HCT116 (cell line): ENCODE measurements at regions not wholly inside any gene's neighbourhood (a gene's known extent, or its start where the extent isn't known, plus 50 kb on each side); places are given as distances from the start of the nearest gene placed in this dataset.

Experiments used
- ATAC-seq: fragments of 200-7000 bp; cut with Tn5 transposase; 2 replicates; pipeline ENCODE4 v1.9.1; 2020; ENCODE audit warnings: mild to moderate bottlenecking, moderate library complexity
- BruUV-seq: library from RNA; stranded (reverse); fragments of 400-500 nt; replicated peaks from 2 replicates; lab custom pipeline; 2021; lab: Mats Ljungman, UMichigan
- CTCF ChIA-PET: fragments of 300-600 bp; sonication (Branson Sonifier 250); formaldehyde crosslinking; loops from one replicate; lab custom pipeline; 2021; ENCODE audit warnings: antibody characterized with exemption; lab: Charles Lee
- POLR2A ChIA-PET: fragments of 300-600, 350-600 bp; sonication (Branson Sonifier 250); formaldehyde crosslinking; loops from one replicate; lab custom pipeline; 2021; ENCODE audit warnings: antibody characterized with exemption; lab: Charles Lee
- RAD21 ChIA-PET, 2 experiments: fragments of 300-600 bp; sonication (Branson Sonifier 250); formaldehyde crosslinking; loops; one replicate each; lab custom pipeline; 2023; ENCODE audit warnings: low total read pairs in 2 of 2; ENCODE audit not compliant: uncharacterized antibody in 2 of 2, unreplicated experiment in 2 of 2, low non-redundant PET in 1 of 2; lab: Charles Lee
- DNase-seq: peaks from one replicate; pipeline ENCODE4 v3.0.0-alpha.2; 2010; ENCODE audit warnings: low read depth, low spot score
- H2AFZ ChIP-seq: fragments of 200-600 bp; shearing (Covaris generic), sonication (generic); 2 replicates; pipeline ENCODE4 v1.6.1; 2017; ENCODE audit warnings: low read depth, mixed run types, mixed read lengths, antibody characterized with exemption, low read length; ENCODE audit not compliant: poor library complexity, severe bottlenecking
- H3K27ac ChIP-seq: 2 replicates; pipeline ENCODE4 v1.5.1; 2012; ENCODE audit warnings: low read depth, low read length
- H3K27me3 ChIP-seq: fragments of 200-600 bp; sonication (generic); 2 replicates; pipeline ENCODE4 v1.6.1; 2016; ENCODE audit warnings: mixed run types, low read length, mixed read lengths; ENCODE audit not compliant: insufficient read depth
- H3K36me3 ChIP-seq, 2 experiments: fragments of 200-500 bp in 1 of 2; fragments of 200-600 bp in 1 of 2; sonication (Bioruptor generic) in 1 of 2; sonication (generic) in 1 of 2; 2 replicates each; pipeline versions ENCODE4 v1.5.1 to v1.6.1; 2014 to 2016; ENCODE audit warnings: low read length in 2 of 2, inconsistent platforms in 1 of 2, mixed read lengths in 1 of 2, mixed run types in 1 of 2; ENCODE audit not compliant: insufficient read depth in 2 of 2, control insufficient read depth in 1 of 2
- H3K4me1 ChIP-seq, 2 experiments: fragments of 200-600 bp in 1 of 2; sonication (generic) in 1 of 2; 2 replicates each; pipeline versions ENCODE4 v1.5.1 to v1.6.1; 2012 to 2017; ENCODE audit warnings: low read length in 2 of 2, inconsistent platforms in 1 of 2, mild to moderate bottlenecking in 1 of 2, mixed read lengths in 1 of 2, mixed run types in 1 of 2, moderate library complexity in 1 of 2; ENCODE audit not compliant: insufficient read depth in 2 of 2, control insufficient read depth in 1 of 2
- H3K4me2 ChIP-seq: fragments of 200-600 bp; sonication (generic); 2 replicates; pipeline ENCODE4 v1.6.1; 2017; ENCODE audit warnings: mixed run types, low read length, mixed read lengths
- H3K4me3 ChIP-seq, 2 experiments: fragments of 200-600 bp in 1 of 2; sonication (generic) in 1 of 2; replicated peaks in 1 of 2; 2 replicates each; pipeline ENCODE4 v1.5.1; 2011 to 2016; ENCODE audit warnings: low read length in 2 of 2, control low read depth in 1 of 2, low read depth in 1 of 2, mild to moderate bottlenecking in 1 of 2, mixed read lengths in 1 of 2, mixed run types in 1 of 2
- H3K79me2 ChIP-seq: fragments of 200-600 bp; sonication (generic); 2 replicates; pipeline ENCODE4 v1.6.1; 2017; ENCODE audit warnings: mild to moderate bottlenecking, mixed run types, low read length, moderate library complexity, mixed read lengths; ENCODE audit not compliant: insufficient read depth
- H3K9ac ChIP-seq: fragments of 200-600 bp; sonication (generic); 2 replicates; pipeline ENCODE4 v1.6.1; 2016; ENCODE audit warnings: low read length, mixed read lengths
- H3K9me2 ChIP-seq: fragments of 200-600 bp; sonication (generic), shearing (Covaris generic); 2 replicates; pipeline ENCODE4 v1.6.1; 2017; ENCODE audit warnings: mixed run types, mild to moderate bottlenecking, moderate library complexity; ENCODE audit not compliant: insufficient read depth
- H3K9me3 ChIP-seq, 2 experiments: fragments of 200-500 bp in 1 of 2; fragments of 200-600 bp in 1 of 2; sonication (Bioruptor generic) in 1 of 2; sonication (generic) in 1 of 2; 2 replicates each; pipeline ENCODE4 v1.6.1; 2014 to 2017; ENCODE audit warnings: low read length in 2 of 2, mixed read lengths in 2 of 2, inconsistent platforms in 1 of 2, low read depth in 1 of 2, mild to moderate bottlenecking in 1 of 2, mixed run types in 1 of 2, moderate library complexity in 1 of 2; ENCODE audit not compliant: control insufficient read depth in 1 of 2, insufficient read depth in 1 of 2
- H4K20me1 ChIP-seq: fragments of 200-600 bp; sonication (generic), shearing (Covaris generic); 2 replicates; pipeline ENCODE4 v1.6.1; 2017; ENCODE audit warnings: mixed run types, mild to moderate bottlenecking, moderate library complexity; ENCODE audit not compliant: insufficient read depth
- CEBPB ChIP-seq: IDR thresholded peaks from 2 replicates; pipeline ENCODE4 v1.6.1; 2012; ENCODE audit warnings: low read depth
- SRF ChIP-seq: IDR thresholded peaks from 2 replicates; pipeline ENCODE4 v1.6.1; 2012; ENCODE audit warnings: low read depth
- ZNF274 ChIP-seq: fragments of 200-500 bp; sonication (Bioruptor generic); IDR thresholded peaks from 2 replicates; pipeline ENCODE4 v1.6.1; 2014; ENCODE audit warnings: mild to moderate bottlenecking, low read depth, low read length, inconsistent platforms
- intact Hi-C: fragments of 100-400 bp; cut with micrococcal nuclease; formaldehyde crosslinking; loops from 2 replicates; pipeline ENCODE4 v1.10.0; 2022
- TF ChIP-seq, protein P1 (sequence below), 3 experiments: fragments of 200-600 bp in 1 of 3; sonication (generic) in 1 of 3; IDR thresholded peaks in 2 of 3; conservative IDR thresholded peaks in 1 of 3; 2 replicates each; pipeline ENCODE4 v1.5.1; 2012 to 2017; ENCODE audit warnings: low read depth in 2 of 3, low read length in 2 of 3, antibody characterized with exemption in 1 of 3, borderline replicate concordance in 1 of 3, control low read depth in 1 of 3, mild to moderate bottlenecking in 1 of 3, mixed read lengths in 1 of 3, mixed run types in 1 of 3, moderate library complexity in 1 of 3; ENCODE audit not compliant: insufficient read depth in 1 of 3

- TF ChIP-seq SRF = no peak
- TF ChIP-seq CEBPB = no peak
Measured at GRCh38 chr3:104388619-104389018, 978.1 kb upstream of the ALCAM start (continued).

- H4K20me1 ChIP-seq = peaks cover 5% of the 10 kb centered on the region; the same call in 1 of the 2 replicates
- RAD21 ChIA-PET = no interaction called here
- DNase-seq = no peak
- TF ChIP-seq, protein P1, sequence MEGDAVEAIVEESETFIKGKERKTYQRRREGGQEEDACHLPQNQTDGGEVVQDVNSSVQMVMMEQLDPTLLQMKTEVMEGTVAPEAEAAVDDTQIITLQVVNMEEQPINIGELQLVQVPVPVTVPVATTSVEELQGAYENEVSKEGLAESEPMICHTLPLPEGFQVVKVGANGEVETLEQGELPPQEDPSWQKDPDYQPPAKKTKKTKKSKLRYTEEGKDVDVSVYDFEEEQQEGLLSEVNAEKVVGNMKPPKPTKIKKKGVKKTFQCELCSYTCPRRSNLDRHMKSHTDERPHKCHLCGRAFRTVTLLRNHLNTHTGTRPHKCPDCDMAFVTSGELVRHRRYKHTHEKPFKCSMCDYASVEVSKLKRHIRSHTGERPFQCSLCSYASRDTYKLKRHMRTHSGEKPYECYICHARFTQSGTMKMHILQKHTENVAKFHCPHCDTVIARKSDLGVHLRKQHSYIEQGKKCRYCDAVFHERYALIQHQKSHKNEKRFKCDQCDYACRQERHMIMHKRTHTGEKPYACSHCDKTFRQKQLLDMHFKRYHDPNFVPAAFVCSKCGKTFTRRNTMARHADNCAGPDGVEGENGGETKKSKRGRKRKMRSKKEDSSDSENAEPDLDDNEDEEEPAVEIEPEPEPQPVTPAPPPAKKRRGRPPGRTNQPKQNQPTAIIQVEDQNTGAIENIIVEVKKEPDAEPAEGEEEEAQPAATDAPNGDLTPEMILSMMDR (IDR thresholded peaks at IDR 0.05 in 2 of 3, conservative IDR thresholded peaks at IDR 0.05 in 1 of 3; ENCODE audit: borderline replicate concordance in 1 of 3, insufficient read depth in 1 of 3, low read depth in 2 of 3, low read length in 2 of 3) = peak in 1 of 3 experiments; percentile 17; a peak in 1 of 6 replicates
- no peak for TF ChIP-seq ZNF274
- no TSS peak for BruUV-seq
- H3K9me2 ChIP-seq = no peaks in the 10 kb centered on the region
- no peak overlapping the region for H3K9ac ChIP-seq
- ATAC-seq = no peak
- no peak overlapping the region for H3K4me3 ChIP-seq
- H3K4me1 ChIP-seq = peaks cover 3 to 16% of the 10 kb centered on the region in 2 experiments; a peak in 3 of 4 replicates
- peaks cover 0 to 4% of the 10 kb centered on the region in 2 experiments; a peak in 1 of 4 replicates for H3K36me3 ChIP-seq
- no peak overlapping the region for H2AFZ ChIP-seq
- H3K27ac ChIP-seq = no peak overlapping the region
- no peak overlapping the region for H3K4me2 ChIP-seq
- POLR2A ChIA-PET = no interaction called here
- H3K9me3 ChIP-seq = 0 out of 4 replicates have a peak, but pooled peaks cover 0 to 4% of the 10 kb centered on the region in 2 experiments
- intact Hi-C loops = no loop called here
- H3K27me3 ChIP-seq = no peaks in the 10 kb centered on the region
- CTCF ChIA-PET = no interaction called here
- H3K79me2 ChIP-seq = peaks cover 99% of the 10 kb centered on the region
Measured at GRCh38 chr3:104392327-104392726, 974.4 kb upstream of the ALCAM start.
